ENCODE measurements at regions not wholly inside any gene's neighbourhood (a gene's known extent, or its start where the extent isn't known, plus 50 kb on each side); places are given as distances from the start of the nearest gene placed in this dataset.

GRCh38 chr20:11769825-11770224 lies 147.9 kb upstream of the BTBD3 start:
- no peak for DNase-seq

GRCh38 chr20:11772226-11772730 lies 145.4 kb upstream of the BTBD3 start:
- DNase-seq: no peak

GRCh38 chr20:11776687-11777086 lies 141.0 kb upstream of the BTBD3 start:
- DNase-seq: no peak

GRCh38 chr20:11777387-11778205 lies 140.1 kb upstream of the BTBD3 start:
- peak; percentile 88 for DNase-seq

GRCh38 chr20:11778206-11778570 lies 139.5 kb upstream of the BTBD3 start:
- no peak for DNase-seq

GRCh38 chr20:11780765-11781369 lies 136.8 kb upstream of the BTBD3 start:
- no peak for DNase-seq

- no peak for DNase-seq
Observed at GRCh38 chr20:11783102-11783850, 134.4 kb upstream of the BTBD3 start.

GRCh38 chr20:11785885-11786507 lies 131.7 kb upstream of the BTBD3 start:
- no peak for DNase-seq

- DNase-seq: no peak
Observed at GRCh38 chr20:11790046-11790445, 127.6 kb upstream of the BTBD3 start.

- no peak for DNase-seq
Observed at GRCh38 chr20:11791316-11791715, 126.4 kb upstream of the BTBD3 start.

- DNase-seq: no peak
Observed at GRCh38 chr20:11791835-11792567, 125.7 kb upstream of the BTBD3 start.

GRCh38 chr20:11792568-11792953 lies 125.1 kb upstream of the BTBD3 start:
- no peak for DNase-seq

GRCh38 chr20:11794525-11794924 lies 123.2 kb upstream of the BTBD3 start:
- DNase-seq: no peak

GRCh38 chr20:11795071-11795615 lies 122.5 kb upstream of the BTBD3 start:
- DNase-seq: no peak

- no peak for DNase-seq
Observed at GRCh38 chr20:11796026-11796425, 121.7 kb upstream of the BTBD3 start.

GRCh38 chr20:11797156-11797555 lies 120.5 kb upstream of the BTBD3 start:
- no peak for DNase-seq

- no peak for DNase-seq
Observed at GRCh38 chr20:11799281-11799684, 118.4 kb upstream of the BTBD3 start.

GRCh38 chr20:11807054-11808048 lies 110.3 kb upstream of the BTBD3 start:
- DNase-seq: peak; percentile 53

GRCh38 chr20:11808841-11809240 lies 108.9 kb upstream of the BTBD3 start:
- no peak for DNase-seq

- DNase-seq: no peak
Observed at GRCh38 chr20:11810311-11811083, 107.2 kb upstream of the BTBD3 start.

Measured in eye (tissue), 1 donor.